Loucy (cell line): ENCODE measurements at regions not wholly inside any gene's neighbourhood (a gene's known extent, or its start where the extent isn't known, plus 50 kb on each side); places are given as distances from the start of the nearest gene placed in this dataset.

Source experiments
- EZH2phosphoT487 ChIP-seq: fragments of 200-600 bp; IDR thresholded peaks from 2 replicates; pipeline ENCODE4 v1.6.1; 2018; ENCODE audit warnings: antibody characterized with exemption, mild to moderate bottlenecking, moderate library complexity, borderline replicate concordance
- TF ChIP-seq, protein P1 (sequence below): fragments of 200-600 bp; sonication (generic); conservative IDR thresholded peaks from 2 replicates; pipeline ENCODE4 v1.5.1; 2014; ENCODE audit warnings: mild to moderate bottlenecking, antibody characterized with exemption, low read length

DNA sequence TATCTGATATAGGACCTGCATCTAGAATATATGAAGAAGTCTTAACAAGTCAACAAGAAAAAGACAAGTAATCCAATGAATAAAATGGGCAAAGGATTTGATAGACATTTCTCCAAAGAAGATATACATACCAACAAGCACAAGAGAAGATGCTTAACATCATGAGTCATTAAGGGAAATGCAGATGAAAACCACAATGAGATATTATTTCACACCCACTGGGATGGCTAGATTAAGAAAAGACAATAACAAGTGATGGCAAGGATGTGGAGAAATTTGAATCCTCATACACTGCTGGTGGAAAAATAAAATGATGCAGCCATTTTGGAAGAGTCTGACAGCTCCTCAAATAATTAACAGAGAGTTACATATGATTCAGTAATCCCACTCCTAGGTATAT, 502.6 kb downstream of the FUT8 start:
- TF ChIP-seq, protein P1, sequence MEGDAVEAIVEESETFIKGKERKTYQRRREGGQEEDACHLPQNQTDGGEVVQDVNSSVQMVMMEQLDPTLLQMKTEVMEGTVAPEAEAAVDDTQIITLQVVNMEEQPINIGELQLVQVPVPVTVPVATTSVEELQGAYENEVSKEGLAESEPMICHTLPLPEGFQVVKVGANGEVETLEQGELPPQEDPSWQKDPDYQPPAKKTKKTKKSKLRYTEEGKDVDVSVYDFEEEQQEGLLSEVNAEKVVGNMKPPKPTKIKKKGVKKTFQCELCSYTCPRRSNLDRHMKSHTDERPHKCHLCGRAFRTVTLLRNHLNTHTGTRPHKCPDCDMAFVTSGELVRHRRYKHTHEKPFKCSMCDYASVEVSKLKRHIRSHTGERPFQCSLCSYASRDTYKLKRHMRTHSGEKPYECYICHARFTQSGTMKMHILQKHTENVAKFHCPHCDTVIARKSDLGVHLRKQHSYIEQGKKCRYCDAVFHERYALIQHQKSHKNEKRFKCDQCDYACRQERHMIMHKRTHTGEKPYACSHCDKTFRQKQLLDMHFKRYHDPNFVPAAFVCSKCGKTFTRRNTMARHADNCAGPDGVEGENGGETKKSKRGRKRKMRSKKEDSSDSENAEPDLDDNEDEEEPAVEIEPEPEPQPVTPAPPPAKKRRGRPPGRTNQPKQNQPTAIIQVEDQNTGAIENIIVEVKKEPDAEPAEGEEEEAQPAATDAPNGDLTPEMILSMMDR, result no peak
- TF ChIP-seq EZH2phosphoT487, result no peak
